ENCODE measurements at regions not wholly inside any gene's neighbourhood (a gene's known extent, or its start where the extent isn't known, plus 50 kb on each side); places are given as distances from the start of the nearest gene placed in this dataset.
A peak's percentile ranks its signal among the peaks of the same experiment; 100 is the strongest.

DNA sequence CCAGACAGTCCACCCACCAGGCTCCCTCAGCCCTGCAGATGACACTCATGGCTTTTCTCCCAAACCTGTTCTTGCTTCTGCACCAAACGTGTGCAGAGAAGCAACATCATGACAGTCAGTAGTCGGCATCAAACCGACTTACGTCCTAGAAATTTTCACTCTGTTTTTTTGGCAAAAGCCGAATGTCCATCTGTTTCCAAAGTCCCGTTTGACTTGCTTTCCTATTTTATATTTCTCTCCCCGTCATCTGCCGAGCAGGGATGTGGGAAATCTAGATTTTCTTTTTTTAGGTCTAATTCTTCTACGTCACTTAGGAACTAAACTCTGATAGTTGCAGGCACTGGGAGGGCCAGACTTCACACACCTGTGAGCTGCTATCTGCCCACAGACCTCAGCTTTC lies 104.9 kb downstream of the RMI2 start:
- H3K27me3 ChIP-seq, result no peaks in the 10 kb centered on the region
- intact Hi-C loops (cut with DNase I), result no loop called here
- no peak overlapping the region for H3K4me3 ChIP-seq
- H3K9me3 ChIP-seq, result no peaks in the 10 kb centered on the region
- H3K27ac ChIP-seq, result no peak overlapping the region
- H3K4me1 ChIP-seq, result no peaks in the 10 kb centered on the region
- ATAC-seq (no peak), DNase-seq (no peak)
- no peaks in the 10 kb centered on the region for H3K36me3 ChIP-seq
- TF ChIP-seq, protein P1, sequence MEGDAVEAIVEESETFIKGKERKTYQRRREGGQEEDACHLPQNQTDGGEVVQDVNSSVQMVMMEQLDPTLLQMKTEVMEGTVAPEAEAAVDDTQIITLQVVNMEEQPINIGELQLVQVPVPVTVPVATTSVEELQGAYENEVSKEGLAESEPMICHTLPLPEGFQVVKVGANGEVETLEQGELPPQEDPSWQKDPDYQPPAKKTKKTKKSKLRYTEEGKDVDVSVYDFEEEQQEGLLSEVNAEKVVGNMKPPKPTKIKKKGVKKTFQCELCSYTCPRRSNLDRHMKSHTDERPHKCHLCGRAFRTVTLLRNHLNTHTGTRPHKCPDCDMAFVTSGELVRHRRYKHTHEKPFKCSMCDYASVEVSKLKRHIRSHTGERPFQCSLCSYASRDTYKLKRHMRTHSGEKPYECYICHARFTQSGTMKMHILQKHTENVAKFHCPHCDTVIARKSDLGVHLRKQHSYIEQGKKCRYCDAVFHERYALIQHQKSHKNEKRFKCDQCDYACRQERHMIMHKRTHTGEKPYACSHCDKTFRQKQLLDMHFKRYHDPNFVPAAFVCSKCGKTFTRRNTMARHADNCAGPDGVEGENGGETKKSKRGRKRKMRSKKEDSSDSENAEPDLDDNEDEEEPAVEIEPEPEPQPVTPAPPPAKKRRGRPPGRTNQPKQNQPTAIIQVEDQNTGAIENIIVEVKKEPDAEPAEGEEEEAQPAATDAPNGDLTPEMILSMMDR (IDR thresholded peaks at IDR 0.05), result no peak

DNA sequence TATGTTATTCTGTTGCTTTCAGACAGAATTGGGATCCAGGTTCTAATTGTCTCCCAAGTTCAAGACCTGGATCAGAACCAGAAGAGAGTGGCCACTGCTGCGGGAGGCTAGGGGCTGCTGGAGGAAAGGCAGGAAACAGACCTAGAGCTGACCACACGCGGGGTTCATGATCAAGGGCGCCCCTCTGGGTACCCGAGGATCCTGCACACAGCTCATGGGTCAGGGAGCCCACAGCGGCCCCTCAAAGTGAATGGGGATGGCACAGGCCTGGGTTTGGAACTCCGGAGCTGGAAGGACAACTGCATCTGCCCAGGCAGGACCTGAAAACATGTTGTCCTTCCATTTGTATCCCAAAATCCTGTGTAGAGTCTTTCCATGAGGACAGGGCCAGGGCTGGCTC lies 107.0 kb downstream of the RMI2 start:
- H3K36me3 ChIP-seq, result no peaks in the 10 kb centered on the region
- ATAC-seq (no peak), DNase-seq (peak in 1 of 4 donors; percentile 27)
- TF ChIP-seq, protein P1 (IDR thresholded peaks at IDR 0.05), result no peak
- no peak overlapping the region for H3K27ac ChIP-seq
- no peaks in the 10 kb centered on the region for H3K27me3 ChIP-seq
- H3K4me3 ChIP-seq, result no peak overlapping the region
- H3K9me3 ChIP-seq, result no peaks in the 10 kb centered on the region
- intact Hi-C loops (cut with DNase I), result no loop called here
- no peaks in the 10 kb centered on the region for H3K4me1 ChIP-seq

DNA sequence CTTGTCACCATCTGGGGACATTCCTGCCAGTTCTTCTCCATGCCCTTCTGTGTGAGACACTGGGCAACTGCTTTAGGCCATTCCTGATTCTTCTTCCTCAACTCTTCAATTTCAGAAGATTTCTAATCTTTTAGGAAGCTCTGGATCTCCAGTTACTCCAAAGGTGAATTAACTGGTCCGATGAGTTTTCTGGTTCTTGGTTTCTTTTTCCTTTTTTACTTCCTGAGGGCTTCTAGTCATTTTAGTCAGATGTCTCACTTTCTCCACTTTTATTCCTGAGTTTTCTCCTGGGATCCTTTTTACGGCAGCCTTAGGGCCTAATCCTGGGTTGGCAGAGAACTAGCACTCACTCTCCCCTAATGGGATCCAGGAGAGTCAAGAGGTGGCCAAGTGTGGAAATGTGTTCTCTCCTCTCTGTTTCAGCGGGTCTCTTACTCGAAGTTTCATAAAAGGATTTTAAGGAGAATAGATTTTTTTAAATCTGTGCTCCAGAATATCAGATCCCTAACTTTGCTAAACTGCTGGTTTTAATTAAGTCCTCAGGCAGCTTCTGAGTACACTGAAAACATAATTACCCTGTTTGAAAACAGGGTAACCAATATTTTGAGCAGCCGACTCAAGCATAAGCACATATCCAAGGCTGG lies 107.6 kb downstream of the RMI2 start:
- DNase-seq, result no peak
- H3K9me3 ChIP-seq, result no peaks in the 10 kb centered on the region
- H3K36me3 ChIP-seq, result no peaks in the 10 kb centered on the region
- H3K27ac ChIP-seq, result no peak overlapping the region
- TF ChIP-seq, protein P1 (IDR thresholded peaks at IDR 0.05), result no peak
- intact Hi-C loops (cut with DNase I), result no loop called here
- no peaks in the 10 kb centered on the region for H3K27me3 ChIP-seq
- H3K4me3 ChIP-seq, result no peak overlapping the region
- no peaks in the 10 kb centered on the region for H3K4me1 ChIP-seq
- ATAC-seq, result no peak

DNA sequence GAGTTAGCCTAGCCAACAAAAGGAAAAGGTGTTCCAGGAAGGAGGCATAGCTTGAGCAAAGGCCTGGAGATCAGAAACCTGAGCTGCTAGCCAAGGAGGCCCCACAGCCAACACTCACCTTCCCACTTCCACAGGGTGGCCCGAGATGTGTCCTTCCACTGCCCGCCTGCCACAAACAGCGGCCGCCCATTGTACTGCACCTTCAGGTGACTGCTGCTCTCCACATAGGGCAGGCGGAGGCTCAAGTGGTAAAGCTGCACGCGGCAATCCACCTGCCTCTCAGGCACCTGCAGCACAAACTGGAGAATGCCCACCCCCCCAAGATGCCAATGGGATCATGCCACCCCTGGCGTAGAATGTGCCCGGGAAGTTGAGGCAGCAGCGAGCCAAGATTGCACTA lies 111.5 kb downstream of the RMI2 start:
- peak in 1 of 4 donors; percentile 65 for DNase-seq
- intact Hi-C loops (cut with DNase I), result no loop called here
- H3K4me3 ChIP-seq, result no peak overlapping the region

DNA sequence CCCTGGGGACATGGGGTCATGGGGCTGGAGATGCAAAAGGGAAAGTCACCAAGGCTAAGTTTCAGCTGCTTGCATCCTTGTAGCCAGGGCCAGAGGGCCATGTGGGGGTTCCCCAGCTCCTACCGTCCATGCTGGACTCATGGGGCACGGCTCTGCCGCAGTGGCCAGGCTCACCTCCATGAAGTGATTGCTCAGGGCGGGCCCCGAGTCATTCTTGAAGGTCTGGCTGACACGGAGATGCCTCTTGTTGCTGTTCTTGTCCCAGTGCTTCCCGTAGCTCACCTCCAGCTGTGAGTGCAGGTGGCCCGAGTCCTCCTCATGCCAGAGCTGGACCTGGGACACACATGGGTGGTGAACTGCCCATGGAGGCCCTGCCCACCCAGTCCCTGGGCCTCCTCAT lies 114.5 kb downstream of the RMI2 start:
- Histone ChIP-seq H3K4me3 (no peak overlapping the region), H3K4me1 (no peaks in the 10 kb centered on the region), H3K27me3 (no peaks in the 10 kb centered on the region), H3K27ac (no peak overlapping the region), H3K36me3 (no peaks in the 10 kb centered on the region), H3K9me3 (no peaks in the 10 kb centered on the region)
- TF ChIP-seq, protein P1 (IDR thresholded peaks at IDR 0.05), result no peak
- DNase-seq (no peak), ATAC-seq (no peak)
- intact Hi-C loops (cut with DNase I), result no loop called here

More for the DNA sequence above, 111.5 kb downstream of the RMI2 start:
- Histone ChIP-seq H3K9me3 (no peaks in the 10 kb centered on the region), H3K27ac (no peak overlapping the region), H3K4me1 (no peaks in the 10 kb centered on the region), H3K36me3 (no peaks in the 10 kb centered on the region), H3K27me3 (no peaks in the 10 kb centered on the region)
- ATAC-seq, result no peak
- TF ChIP-seq, protein P1 (IDR thresholded peaks at IDR 0.05), result no peak

Measured in left lung (tissue), 4 donors.